VCaP (cell line): ENCODE measurements at regions not wholly inside any gene's neighbourhood (a gene's known extent, or its start where the extent isn't known, plus 50 kb on each side); places are given as distances from the start of the nearest gene placed in this dataset.

Experiments used
- H3K27ac ChIP-seq: fragments of 450-650 bp; 2 replicates; pipeline ENCODE4 v1.5.1; 2017
- CTCF ChIP-seq: fragments of 450-650 bp; conservative IDR thresholded peaks from 2 replicates; pipeline ENCODE4 v1.5.1; 2017; ENCODE audit warnings: mild to moderate bottlenecking, moderate library complexity

GRCh38 chr4:119682099-119682498 is 53.5 kb upstream of the PDE5A start:
- TF ChIP-seq CTCF, result no peak

GRCh38 chr4:119679251-119679650 is 50.6 kb upstream of the PDE5A start:
- TF ChIP-seq CTCF, result no peak
- no peak overlapping the region for H3K27ac ChIP-seq

More at GRCh38 chr4:119682099-119682498, 53.5 kb upstream of the PDE5A start:
- no peak overlapping the region for H3K27ac ChIP-seq

- TF ChIP-seq CTCF, result no peak
- no peak overlapping the region for H3K27ac ChIP-seq
Measured at GRCh38 chr4:119678761-119679160, 50.2 kb upstream of the PDE5A start.
